H1 (cell line): ENCODE measurements at regions not wholly inside any gene's neighbourhood (a gene's known extent, or its start where the extent isn't known, plus 50 kb on each side); places are given as distances from the start of the nearest gene placed in this dataset.

Experiments used
- CTCF ChIA-PET: fragments of 300-600 bp; sonication (Branson Sonifier 250); formaldehyde crosslinking; loops from one replicate; lab custom pipeline; 2021; ENCODE audit not compliant: partially characterized antibody; lab: Charles Lee
- POLR2A ChIA-PET: fragments of 300-600 bp; sonication (Branson Sonifier 250); formaldehyde crosslinking; loops from one replicate; lab custom pipeline; 2021; ENCODE audit warnings: inconsistent platforms; ENCODE audit not compliant: partially characterized antibody; lab: Charles Lee
- DNase-seq, 2 experiments: peaks; one replicate each; pipeline versions ENCODE4 v3.0.0 to v3.0.0-alpha.2; 2010 to 2022; ENCODE audit warnings: low spot score in 2 of 2, low read depth in 1 of 2, mixed read lengths in 1 of 2
- FAIRE-seq: peaks from 2 replicates; lab custom pipeline; 2011; peaks lifted over from hg19 to GRCh38; lab: Jason Lieb, UNC
- H2AFZ ChIP-seq: 2 replicates; pipeline ENCODE4 v1.8.1; 2012; ENCODE audit warnings: low read length, inconsistent platforms
- H2AK5ac ChIP-seq: 2 replicates; pipeline ENCODE4 v1.6.1; 2013; ENCODE audit warnings: low read depth, low read length
- H2BK120ac ChIP-seq: replicated peaks from 2 replicates; pipeline ENCODE3; 2013; ENCODE audit warnings: low read depth, low read length, inconsistent platforms
- H2BK12ac ChIP-seq: 2 replicates; pipeline ENCODE4 v1.6.1; 2013; ENCODE audit warnings: low read depth, low read length
- H2BK15ac ChIP-seq: 2 replicates; pipeline ENCODE4 v1.6.1; 2013; ENCODE audit warnings: low read length
- H2BK20ac ChIP-seq: 2 replicates; pipeline ENCODE4 v1.6.1; 2013; ENCODE audit warnings: low read length
- H2BK5ac ChIP-seq: 2 replicates; pipeline ENCODE4 v1.6.1; 2013; ENCODE audit warnings: low read depth, low read length
- H3K14ac ChIP-seq: 2 replicates; pipeline ENCODE4 v1.6.1; 2013; ENCODE audit warnings: inconsistent platforms; ENCODE audit not compliant: insufficient read length
- H3K18ac ChIP-seq: 2 replicates; pipeline ENCODE4 v1.6.1; 2013; ENCODE audit warnings: low read length; ENCODE audit errors: extremely low read depth
- H3K23ac ChIP-seq: 2 replicates; pipeline ENCODE4 v1.6.1; 2013; ENCODE audit warnings: inconsistent platforms; ENCODE audit not compliant: insufficient read length
- H3K23me2 ChIP-seq: 2 replicates; pipeline ENCODE4 v1.6.1; 2013; ENCODE audit warnings: low read depth, low read length
- H3K27ac ChIP-seq: 2 replicates; pipeline ENCODE4 v1.6.1; 2011; ENCODE audit warnings: low read depth, low read length, inconsistent platforms
- H3K27me3 ChIP-seq, 4 experiments: replicated peaks in 1 of 4; 1 replicate in 1 of 4; 2 replicates in 3 of 4; pipeline versions ENCODE4 v1.6.1 to v1.8.1; 2011 to 2013; ENCODE audit warnings: low read length in 3 of 4, mild to moderate bottlenecking in 3 of 4, inconsistent platforms in 2 of 4, mixed read lengths in 2 of 4, moderate library complexity in 1 of 4; ENCODE audit not compliant: control insufficient read depth in 3 of 4, insufficient read depth in 3 of 4; ENCODE audit errors: extremely low read depth in 1 of 4
- H3K36me3 ChIP-seq, 4 experiments: 2 replicates each; pipeline versions ENCODE4 v1.6.1 to v1.8.1; 2011 to 2013; ENCODE audit warnings: mild to moderate bottlenecking in 4 of 4, low read length in 3 of 4, moderate library complexity in 2 of 4, control low read depth in 1 of 4, inconsistent platforms in 1 of 4; ENCODE audit not compliant: insufficient read depth in 4 of 4, control insufficient read depth in 2 of 4
- H3K4ac ChIP-seq: replicated peaks from 2 replicates; pipeline ENCODE3; 2013; ENCODE audit warnings: low read length, low read depth, mixed read lengths, inconsistent platforms; ENCODE audit not compliant: insufficient read length
- H3K4me1 ChIP-seq, 4 experiments: replicated peaks in 1 of 4; 1 replicate in 1 of 4; 2 replicates in 3 of 4; pipeline versions ENCODE4 v1.6.1 to v1.8.1; 2011 to 2013; ENCODE audit warnings: low read length in 3 of 4, inconsistent platforms in 2 of 4, mixed read lengths in 1 of 4; ENCODE audit not compliant: insufficient read depth in 4 of 4, control insufficient read depth in 3 of 4
- H3K4me2 ChIP-seq, 2 experiments: 2 replicates each; pipeline versions ENCODE4 v1.6.1 to v1.8.1; 2011 to 2013; ENCODE audit warnings: low read depth in 2 of 2, low read length in 2 of 2, control low read depth in 1 of 2, inconsistent platforms in 1 of 2, mild to moderate bottlenecking in 1 of 2; ENCODE audit not compliant: insufficient read depth in 1 of 2
- H3K4me3 ChIP-seq, 4 experiments: fragments of 200-600, 300-600 bp in 1 of 4; sonication (generic), shearing (Covaris generic), sonication (Bioruptor Twin) in 1 of 4; 2 replicates each; pipeline versions ENCODE4 v1.5.1 to v1.8.1; 2011 to 2016; ENCODE audit warnings: low read length in 4 of 4, low read depth in 3 of 4, control low read depth in 2 of 4, inconsistent platforms in 2 of 4, mild to moderate bottlenecking in 2 of 4, mixed read lengths in 1 of 4, moderate library complexity in 1 of 4; ENCODE audit not compliant: insufficient read depth in 2 of 4; ENCODE audit errors: extremely low read depth in 1 of 4
- H3K56ac ChIP-seq: replicated peaks from 2 replicates; pipeline ENCODE3; 2013; ENCODE audit warnings: low read depth, mild to moderate bottlenecking, mixed read lengths, low read length, inconsistent platforms; ENCODE audit not compliant: insufficient read length
- H3K79me1 ChIP-seq: 2 replicates; pipeline ENCODE4 v1.6.1; 2013; ENCODE audit warnings: low read depth, low read length, control low read depth
- H3K79me2 ChIP-seq, 2 experiments: 2 replicates each; pipeline versions ENCODE4 v1.6.1 to v1.8.1; 2012 to 2013; ENCODE audit warnings: low read length in 2 of 2, mild to moderate bottlenecking in 2 of 2, inconsistent platforms in 1 of 2; ENCODE audit not compliant: insufficient read depth in 2 of 2, control insufficient read depth in 1 of 2
- H3K9ac ChIP-seq, 4 experiments: replicated peaks in 1 of 4; 1 replicate in 1 of 4; 2 replicates in 3 of 4; pipeline versions ENCODE4 v1.6.1 to v1.8.1; 2011 to 2013; ENCODE audit warnings: low read depth in 3 of 4, low read length in 3 of 4, control low read depth in 2 of 4, mild to moderate bottlenecking in 2 of 4, moderate library complexity in 2 of 4, inconsistent platforms in 1 of 4; ENCODE audit errors: extremely low read depth in 1 of 4
- H3K9me3 ChIP-seq, 2 experiments: 2 replicates each; pipeline versions ENCODE4 v1.6.1 to v1.8.1; 2012 to 2013; ENCODE audit warnings: mild to moderate bottlenecking in 2 of 2, moderate library complexity in 2 of 2, control low read depth in 1 of 2, inconsistent platforms in 1 of 2, low read depth in 1 of 2, low read length in 1 of 2, mixed read lengths in 1 of 2; ENCODE audit not compliant: insufficient read depth in 2 of 2
- H4K20me1 ChIP-seq, 2 experiments: replicated peaks in 1 of 2; 2 replicates each; pipeline versions ENCODE3 to v1.8.1; 2011 to 2013; ENCODE audit warnings: inconsistent platforms in 2 of 2, low read length in 2 of 2, mild to moderate bottlenecking in 1 of 2; ENCODE audit not compliant: insufficient read depth in 2 of 2, control insufficient read depth in 1 of 2
- H4K5ac ChIP-seq: 2 replicates; pipeline ENCODE4 v1.6.1; 2013; ENCODE audit warnings: low read length, low read depth, mixed read lengths, inconsistent platforms; ENCODE audit not compliant: insufficient read length
- H4K8ac ChIP-seq: 2 replicates; pipeline ENCODE4 v1.8.0; 2013; ENCODE audit warnings: mild to moderate bottlenecking, moderate library complexity, low read length, inconsistent platforms; ENCODE audit not compliant: insufficient read depth; ENCODE audit errors: extremely low read depth
- H4K91ac ChIP-seq: replicated peaks from 2 replicates; pipeline ENCODE3; 2013; ENCODE audit warnings: low read length, mixed read lengths, inconsistent platforms; ENCODE audit not compliant: insufficient read length
- PHF8 ChIP-seq: fragments of 200-600 bp; sonication (generic); conservative IDR thresholded peaks from 2 replicates; pipeline ENCODE4 v1.7.1; 2012; ENCODE audit warnings: low read depth, mild to moderate bottlenecking, inconsistent platforms, low read length, moderate library complexity
- POLR2A ChIP-seq, 2 experiments: IDR thresholded peaks; 1 replicate in 1 of 2; 2 replicates in 1 of 2; pipeline ENCODE4 v1.6.1; 2011; ENCODE audit warnings: low read depth in 2 of 2, low read length in 2 of 2, mild to moderate bottlenecking in 2 of 2; ENCODE audit errors: control extremely low read depth in 1 of 2
- SP4 ChIP-seq: IDR thresholded peaks from 2 replicates; pipeline ENCODE4 v1.6.1; 2012; ENCODE audit warnings: low read length, inconsistent platforms
- TBP ChIP-seq: IDR thresholded peaks from 2 replicates; pipeline ENCODE4 v1.6.1; 2011; ENCODE audit warnings: low read depth, low read length, improper control_type of control experiment
- WGBS, 2 experiments: shearing (Covaris generic) in 1 of 2; methylation state at CpG; one replicate each; pipeline versions ENCODE4 v1.1.6 to v1.1.7; 2013 to 2015; ENCODE audit warnings: low lambda C conversion rate in 2 of 2, mixed read lengths in 2 of 2, inconsistent platforms in 1 of 2, low coverage in 1 of 2, missing lambda C conversion rate in 1 of 2; ENCODE audit not compliant: insufficient replicate concordance in 2 of 2, insufficient coverage in 1 of 2, insufficient read length in 1 of 2; ENCODE audit errors: extremely low coverage in 1 of 2, missing lambda C conversion rate in 1 of 2; 5-methylcytosine and 5-hydroxymethylcytosine counted together

- Histone ChIP-seq H3K27ac (no peak overlapping the region), H3K9ac (no peak overlapping the region), H2BK20ac (no peak overlapping the region), H3K23ac (no peak overlapping the region), H2BK12ac (no peak overlapping the region), H4K91ac (no peak overlapping the region), H3K18ac (no peak overlapping the region), H3K56ac (no peak overlapping the region), H3K27me3 (no peaks in the 10 kb centered on the region), H2AFZ (no peak overlapping the region), H3K9me3 (peaks cover 0 to 14% of the 10 kb centered on the region in 2 experiments; a peak in 2 of 4 replicates), H4K20me1 (no peaks in the 10 kb centered on the region), H4K8ac (no peak overlapping the region), H2AK5ac (no peak overlapping the region), H3K14ac (no peak overlapping the region), H3K23me2 (no peaks in the 10 kb centered on the region), H3K4ac (no peak overlapping the region), H3K79me1 (no peaks in the 10 kb centered on the region), H3K4me2 (no peak overlapping the region; a peak in 1 of 4 replicates), H3K36me3 (no peaks in the 10 kb centered on the region), H4K5ac (no peak overlapping the region), H2BK5ac (no peak overlapping the region), H3K79me2 (no peaks in the 10 kb centered on the region), H3K4me1 (no peaks in the 10 kb centered on the region), H2BK15ac (no peak overlapping the region), H2BK120ac (no peak overlapping the region), H3K4me3 (peak overlapping the region in 1 of 4 experiments; percentile 27; a peak in 2 of 8 replicates)
- TF ChIP-seq PHF8: no peak
- TF ChIP-seq SP4: no peak
- no peak for TF ChIP-seq POLR2A (IDR thresholded peaks at IDR 0.05; ENCODE audit: control extremely low read depth in 1 of 2, low read depth in 2 of 2, low read length in 2 of 2)
- TF ChIP-seq TBP: no peak
- CTCF ChIA-PET: interaction anchor here (3.2 kb wide), 1 partner anchor 13 kb away, joined by 11 read pairs; no protein-coding TSS in a partner anchor
- WGBS, 2 experiments: 97% methylated on average over 17 of the region's 39 CpGs; no CpG with 5 or more reads in 1 of the 2 experiments
- DNase-seq: no peak
- FAIRE-seq: no peak
- POLR2A ChIA-PET: no interaction called here
Observed at GRCh38 chr18:33820517-33821371, 242.7 kb downstream of the ASXL3 start.
